Breast epithelium (tissue), 3 donors: ENCODE measurements at regions not wholly inside any gene's neighbourhood (a gene's known extent, or its start where the extent isn't known, plus 50 kb on each side); places are given as distances from the start of the nearest gene placed in this dataset.

Source experiments
- CTCF ChIP-seq, 3 donors: fragments of 450-650 bp; IDR thresholded peaks; one replicate each; pipeline ENCODE4 v1.5.1; 2016 to 2017; ENCODE audit warnings: antibody characterized with exemption in 3 of 3, mild to moderate bottlenecking in 3 of 3, moderate library complexity in 3 of 3
- POLR2A ChIP-seq: fragments of 450-650 bp; IDR thresholded peaks from one replicate; pipeline ENCODE4 v1.6.1; 2016; ENCODE audit warnings: antibody characterized with exemption, mild to moderate bottlenecking, moderate library complexity
- POLR2AphosphoS5 ChIP-seq, 3 donors: sonication (generic); formaldehyde crosslinking; IDR thresholded peaks; one replicate each; pipeline ENCODE4 v1.6.1; 2017; ENCODE audit warnings: antibody characterized with exemption in 3 of 3

- TF ChIP-seq CTCF (IDR thresholded peaks at IDR 0.05), result no peak
- TF ChIP-seq POLR2A, result no peak
- no peak for TF ChIP-seq POLR2AphosphoS5 (IDR thresholded peaks at IDR 0.05)
Measured at GRCh38 chr5:8399471-8399870, 530.5 kb downstream of the MTRR start.
